Large intestine (tissue), 3 donors: ENCODE measurements at regions not wholly inside any gene's neighbourhood (a gene's known extent, or its start where the extent isn't known, plus 50 kb on each side); places are given as distances from the start of the nearest gene placed in this dataset.

ENCODE experiments used
- DNase-seq, 2 donors: peaks; one replicate each; pipeline versions ENCODE4 v3.0.0 to v3.0.0-alpha.2; 2013
- H3K27ac ChIP-seq: one replicate; pipeline ENCODE4 v1.5.1; 2013; ENCODE audit warnings: low read length
- H3K27me3 ChIP-seq: 2 replicates; pipeline ENCODE4 v1.6.1; 2013; ENCODE audit warnings: low read length; ENCODE audit not compliant: control insufficient read depth, insufficient read depth
- H3K36me3 ChIP-seq: 2 replicates; pipeline ENCODE4 v1.6.1; 2013; ENCODE audit warnings: low read length; ENCODE audit not compliant: control insufficient read depth, insufficient read depth
- H3K4me1 ChIP-seq: one replicate; pipeline ENCODE4 v1.6.1; 2013; ENCODE audit warnings: low read length; ENCODE audit not compliant: control insufficient read depth, insufficient read depth
- H3K4me3 ChIP-seq: one replicate; pipeline ENCODE4 v1.5.1; 2013; ENCODE audit warnings: low read length
- H3K9me3 ChIP-seq: one replicate; pipeline ENCODE4 v1.6.1; 2013; ENCODE audit warnings: mild to moderate bottlenecking, low read depth, low read length, moderate library complexity; ENCODE audit not compliant: control insufficient read depth
- WGBS: methylation state at CpG from one replicate; pipeline ENCODE4 v1.1.5; 2013; ENCODE audit warnings: low lambda C conversion rate; ENCODE audit not compliant: insufficient coverage; 5-methylcytosine and 5-hydroxymethylcytosine counted together

GRCh38 chr12:126385785-126386184, 1320.5 kb downstream of the AACS start:
- no peaks in the 10 kb centered on the region for H3K27me3 ChIP-seq
- H3K27ac ChIP-seq, result no peak overlapping the region
- H3K4me1 ChIP-seq, result no peaks in the 10 kb centered on the region
- no peaks in the 10 kb centered on the region for H3K36me3 ChIP-seq
- DNase-seq, result no peak
- H3K9me3 ChIP-seq, result no peaks in the 10 kb centered on the region
- no CpG with 5 or more reads among the region's 4 CpGs for WGBS
- no peak overlapping the region for H3K4me3 ChIP-seq

GRCh38 chr12:126389220-126389841, 1324.1 kb downstream of the AACS start:
- H3K36me3 ChIP-seq, result no peaks in the 10 kb centered on the region
- 54% methylated on average over 3 of the region's 9 CpGs for WGBS
- no peaks in the 10 kb centered on the region for H3K9me3 ChIP-seq

GRCh38 chr12:126389961-126390360, 1324.7 kb downstream of the AACS start:
- 80% methylated on average over 2 of the region's 5 CpGs for WGBS

More at GRCh38 chr12:126389220-126389841, 1324.1 kb downstream of the AACS start:
- no peaks in the 10 kb centered on the region for H3K4me1 ChIP-seq
- DNase-seq, result peak in 1 of 2 donors; percentile 8
- H3K4me3 ChIP-seq, result no peak overlapping the region
- no peaks in the 10 kb centered on the region for H3K27me3 ChIP-seq
- no peak overlapping the region for H3K27ac ChIP-seq

GRCh38 chr12:126390969-126391566, 1325.8 kb downstream of the AACS start:
- no peaks in the 10 kb centered on the region for H3K27me3 ChIP-seq
- H3K27ac ChIP-seq, result no peak overlapping the region
- H3K36me3 ChIP-seq, result no peaks in the 10 kb centered on the region
- DNase-seq, result no peak
- no peak overlapping the region for H3K4me3 ChIP-seq
- WGBS, result 59% methylated on average over 2 of the region's 6 CpGs
- H3K4me1 ChIP-seq, result no peaks in the 10 kb centered on the region
- H3K9me3 ChIP-seq, result no peaks in the 10 kb centered on the region

More at GRCh38 chr12:126389961-126390360, 1324.7 kb downstream of the AACS start:
- no peaks in the 10 kb centered on the region for H3K36me3 ChIP-seq
- H3K4me1 ChIP-seq, result no peaks in the 10 kb centered on the region
- no peak overlapping the region for H3K27ac ChIP-seq
- H3K27me3 ChIP-seq, result no peaks in the 10 kb centered on the region
- no peak overlapping the region for H3K4me3 ChIP-seq
- no peak for DNase-seq
- no peaks in the 10 kb centered on the region for H3K9me3 ChIP-seq

- Histone ChIP-seq H3K27me3 (no peaks in the 10 kb centered on the region), H3K36me3 (no peaks in the 10 kb centered on the region), H3K4me1 (no peaks in the 10 kb centered on the region), H3K27ac (no peak overlapping the region), H3K9me3 (peaks cover 5% of the 10 kb centered on the region), H3K4me3 (no peak overlapping the region)
- WGBS, result 58% methylated on average over 2 of the region's 6 CpGs
- DNase-seq, result no peak
Observed at GRCh38 chr12:126396536-126396935, 1331.3 kb downstream of the AACS start.

- WGBS, result 100% methylated on average over 2 of the region's 7 CpGs
- Histone ChIP-seq H3K4me3 (no peak overlapping the region), H3K9me3 (peaks cover 5% of the 10 kb centered on the region), H3K27me3 (no peaks in the 10 kb centered on the region), H3K4me1 (no peaks in the 10 kb centered on the region), H3K36me3 (no peaks in the 10 kb centered on the region), H3K27ac (no peak overlapping the region)
- DNase-seq, result no peak
Observed at GRCh38 chr12:126397071-126397581, 1331.9 kb downstream of the AACS start.

- no CpG with 5 or more reads among the region's 1 CpG for WGBS
- H3K27ac ChIP-seq, result no peak overlapping the region
- H3K27me3 ChIP-seq, result no peaks in the 10 kb centered on the region
- no peak overlapping the region for H3K4me3 ChIP-seq
- H3K4me1 ChIP-seq, result no peaks in the 10 kb centered on the region
- H3K36me3 ChIP-seq, result no peaks in the 10 kb centered on the region
- peaks cover 5% of the 10 kb centered on the region for H3K9me3 ChIP-seq
- no peak for DNase-seq
Observed at GRCh38 chr12:126397660-126398059, 1332.4 kb downstream of the AACS start.

GRCh38 chr12:126400831-126401230, 1335.6 kb downstream of the AACS start:
- no peak overlapping the region for H3K4me3 ChIP-seq
- no peaks in the 10 kb centered on the region for H3K4me1 ChIP-seq
- H3K27ac ChIP-seq, result no peak overlapping the region
- peaks cover 5% of the 10 kb centered on the region for H3K9me3 ChIP-seq
- H3K27me3 ChIP-seq, result no peaks in the 10 kb centered on the region
- H3K36me3 ChIP-seq, result no peaks in the 10 kb centered on the region
- DNase-seq, result no peak

- Histone ChIP-seq H3K36me3 (no peaks in the 10 kb centered on the region), H3K9me3 (peaks cover under 1% of the 10 kb centered on the region), H3K27ac (no peak overlapping the region), H3K4me3 (no peak overlapping the region), H3K4me1 (no peaks in the 10 kb centered on the region), H3K27me3 (no peaks in the 10 kb centered on the region)
- 77% methylated on average over 3 of the region's 5 CpGs for WGBS
- no peak for DNase-seq
Observed at GRCh38 chr12:126404293-126404881, 1339.2 kb downstream of the AACS start.

GRCh38 chr12:126418400-126418799, 1353.2 kb downstream of the AACS start:
- no peak for DNase-seq
- Histone ChIP-seq H3K27ac (no peak overlapping the region), H3K27me3 (no peaks in the 10 kb centered on the region), H3K36me3 (no peaks in the 10 kb centered on the region), H3K4me1 (no peaks in the 10 kb centered on the region), H3K9me3 (peaks cover 4% of the 10 kb centered on the region), H3K4me3 (no peak overlapping the region)
- 83% methylated on average over 1 of the region's 5 CpGs for WGBS
